ENCODE measurements at regions not wholly inside any gene's neighbourhood (a gene's known extent, or its start where the extent isn't known, plus 50 kb on each side); places are given as distances from the start of the nearest gene placed in this dataset.

DNA sequence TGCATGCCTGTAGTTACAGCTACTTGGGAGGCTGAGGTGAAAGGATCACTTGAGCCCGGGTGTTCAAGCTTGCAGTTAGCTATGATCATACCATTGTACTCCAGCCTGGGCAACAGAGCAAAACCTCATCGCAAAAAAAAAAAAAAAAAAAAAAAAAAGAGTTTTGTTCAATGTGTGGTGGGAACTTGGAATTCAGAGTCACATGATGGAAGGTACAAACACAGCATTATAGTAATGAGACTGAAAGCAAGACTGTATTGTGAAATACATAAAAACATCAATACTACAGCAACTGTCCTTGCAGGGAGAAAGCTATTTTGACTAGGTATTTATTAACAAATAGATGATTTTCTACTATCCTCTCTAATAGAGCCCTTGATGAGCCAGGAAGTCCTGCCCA, 393.2 kb downstream of the DLEU7 start:
- TF ChIP-seq, protein P1, sequence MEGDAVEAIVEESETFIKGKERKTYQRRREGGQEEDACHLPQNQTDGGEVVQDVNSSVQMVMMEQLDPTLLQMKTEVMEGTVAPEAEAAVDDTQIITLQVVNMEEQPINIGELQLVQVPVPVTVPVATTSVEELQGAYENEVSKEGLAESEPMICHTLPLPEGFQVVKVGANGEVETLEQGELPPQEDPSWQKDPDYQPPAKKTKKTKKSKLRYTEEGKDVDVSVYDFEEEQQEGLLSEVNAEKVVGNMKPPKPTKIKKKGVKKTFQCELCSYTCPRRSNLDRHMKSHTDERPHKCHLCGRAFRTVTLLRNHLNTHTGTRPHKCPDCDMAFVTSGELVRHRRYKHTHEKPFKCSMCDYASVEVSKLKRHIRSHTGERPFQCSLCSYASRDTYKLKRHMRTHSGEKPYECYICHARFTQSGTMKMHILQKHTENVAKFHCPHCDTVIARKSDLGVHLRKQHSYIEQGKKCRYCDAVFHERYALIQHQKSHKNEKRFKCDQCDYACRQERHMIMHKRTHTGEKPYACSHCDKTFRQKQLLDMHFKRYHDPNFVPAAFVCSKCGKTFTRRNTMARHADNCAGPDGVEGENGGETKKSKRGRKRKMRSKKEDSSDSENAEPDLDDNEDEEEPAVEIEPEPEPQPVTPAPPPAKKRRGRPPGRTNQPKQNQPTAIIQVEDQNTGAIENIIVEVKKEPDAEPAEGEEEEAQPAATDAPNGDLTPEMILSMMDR (conservative IDR thresholded peaks at IDR 0.05) = no peak
- no peak overlapping the region for H3K27ac ChIP-seq

DNA sequence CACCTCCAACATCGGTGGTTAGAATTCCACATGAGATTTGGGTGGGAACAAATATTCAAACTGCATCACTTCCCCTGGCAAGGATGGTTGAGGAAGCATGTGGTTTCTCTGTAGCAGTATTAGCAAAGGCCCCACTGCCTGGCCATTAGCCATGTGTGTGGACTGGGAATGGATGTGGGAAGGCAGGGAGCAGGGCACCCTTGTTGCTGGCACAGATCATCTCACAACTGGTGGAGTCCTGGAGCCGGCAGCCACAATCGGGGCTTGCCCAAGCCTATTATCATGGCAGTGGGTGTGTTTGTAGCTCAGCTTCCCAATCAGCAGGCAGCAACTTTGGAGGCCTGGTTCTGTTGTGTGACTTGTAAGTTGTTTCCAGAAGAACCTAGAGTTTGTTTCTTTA, 391.9 kb downstream of the DLEU7 start:
- no peak overlapping the region for H3K27ac ChIP-seq
- TF ChIP-seq, protein P1 (conservative IDR thresholded peaks at IDR 0.05) = no peak

DNA sequence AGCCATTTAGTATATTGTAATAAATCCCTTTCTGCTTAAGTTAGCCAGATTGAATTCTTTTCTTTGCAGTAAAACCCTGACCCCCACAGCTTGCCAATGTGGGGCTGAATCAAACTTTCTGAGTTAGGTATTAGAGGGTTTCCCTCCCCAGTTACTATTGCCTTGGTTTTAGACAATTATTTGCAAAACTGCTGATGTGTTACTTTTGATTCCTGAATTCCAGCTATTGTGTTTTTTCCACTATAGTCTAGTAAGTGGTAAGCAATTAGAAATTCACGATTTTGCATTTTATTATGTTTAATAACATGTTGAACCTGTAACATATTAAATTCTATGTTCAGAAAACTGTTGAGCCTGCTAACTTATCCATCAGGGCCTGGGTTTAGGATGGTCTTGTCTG, 391.5 kb downstream of the DLEU7 start:
- H3K27ac ChIP-seq = no peak overlapping the region
- TF ChIP-seq, protein P1 (conservative IDR thresholded peaks at IDR 0.05) = no peak

DNA sequence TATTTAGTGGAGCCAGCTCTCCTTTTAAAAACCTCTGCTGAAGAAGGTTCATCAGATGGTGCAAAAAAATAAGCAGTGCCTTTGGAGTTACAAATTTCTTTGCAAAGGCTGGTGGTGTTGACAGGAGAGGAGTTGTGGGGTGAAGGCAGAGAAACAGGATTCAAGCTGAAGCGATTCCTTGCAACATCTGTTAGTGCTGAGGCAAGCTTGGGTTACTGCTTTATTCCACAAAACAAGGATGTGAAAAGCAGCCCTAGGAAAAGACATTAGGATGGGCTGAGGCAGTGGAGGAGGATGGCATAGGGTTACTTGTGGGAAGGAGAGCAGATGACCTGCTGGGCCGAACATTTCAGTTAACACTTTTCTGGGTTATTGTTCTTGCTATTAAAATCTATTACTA, 390.7 kb downstream of the DLEU7 start:
- H3K27ac ChIP-seq = no peak overlapping the region
- TF ChIP-seq, protein P1 (conservative IDR thresholded peaks at IDR 0.05) = no peak

DNA sequence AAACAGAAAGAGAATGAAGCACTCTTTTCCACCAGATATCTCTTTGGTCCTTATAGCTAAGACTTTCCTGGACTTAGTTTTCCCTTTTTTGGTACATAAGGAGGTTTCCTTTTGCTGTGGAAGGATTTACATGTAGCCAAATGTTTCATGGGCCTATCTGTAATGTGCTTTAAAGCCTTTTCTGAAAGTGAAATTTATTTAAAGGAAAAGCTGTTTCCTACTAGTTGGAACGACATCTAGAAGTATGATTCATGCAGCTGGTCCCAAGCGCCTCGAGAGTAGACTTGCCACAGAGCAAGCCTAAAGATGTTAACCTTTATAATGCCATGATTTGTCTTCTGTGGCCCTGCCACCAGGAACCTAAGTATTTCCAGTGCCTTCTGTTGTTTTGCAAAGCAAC, 390.3 kb downstream of the DLEU7 start:
- no peak overlapping the region for H3K27ac ChIP-seq
- TF ChIP-seq, protein P1 (conservative IDR thresholded peaks at IDR 0.05) = no peak

DNA sequence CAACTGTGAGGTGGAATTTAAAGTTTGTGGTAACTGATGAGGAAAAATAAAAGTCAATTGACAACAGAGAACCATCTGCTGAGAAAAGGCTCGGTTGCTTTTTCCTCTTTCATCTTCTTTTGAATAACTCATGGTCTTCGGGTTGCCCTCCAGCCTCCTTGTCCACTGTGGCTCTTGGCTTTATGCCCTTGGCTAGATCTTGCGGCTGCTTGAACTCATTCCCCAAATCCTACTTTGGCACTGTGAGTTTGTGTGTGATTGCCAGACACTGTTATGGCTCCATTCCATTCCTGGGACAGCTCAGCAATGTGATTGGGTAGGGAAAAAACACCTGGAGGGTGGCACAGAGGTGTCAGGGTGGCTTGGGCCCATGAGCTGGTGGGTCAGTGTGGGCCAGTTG, 387.4 kb downstream of the DLEU7 start:
- TF ChIP-seq, protein P1 (conservative IDR thresholded peaks at IDR 0.05) = no peak
- H3K27ac ChIP-seq = no peak overlapping the region

DNA sequence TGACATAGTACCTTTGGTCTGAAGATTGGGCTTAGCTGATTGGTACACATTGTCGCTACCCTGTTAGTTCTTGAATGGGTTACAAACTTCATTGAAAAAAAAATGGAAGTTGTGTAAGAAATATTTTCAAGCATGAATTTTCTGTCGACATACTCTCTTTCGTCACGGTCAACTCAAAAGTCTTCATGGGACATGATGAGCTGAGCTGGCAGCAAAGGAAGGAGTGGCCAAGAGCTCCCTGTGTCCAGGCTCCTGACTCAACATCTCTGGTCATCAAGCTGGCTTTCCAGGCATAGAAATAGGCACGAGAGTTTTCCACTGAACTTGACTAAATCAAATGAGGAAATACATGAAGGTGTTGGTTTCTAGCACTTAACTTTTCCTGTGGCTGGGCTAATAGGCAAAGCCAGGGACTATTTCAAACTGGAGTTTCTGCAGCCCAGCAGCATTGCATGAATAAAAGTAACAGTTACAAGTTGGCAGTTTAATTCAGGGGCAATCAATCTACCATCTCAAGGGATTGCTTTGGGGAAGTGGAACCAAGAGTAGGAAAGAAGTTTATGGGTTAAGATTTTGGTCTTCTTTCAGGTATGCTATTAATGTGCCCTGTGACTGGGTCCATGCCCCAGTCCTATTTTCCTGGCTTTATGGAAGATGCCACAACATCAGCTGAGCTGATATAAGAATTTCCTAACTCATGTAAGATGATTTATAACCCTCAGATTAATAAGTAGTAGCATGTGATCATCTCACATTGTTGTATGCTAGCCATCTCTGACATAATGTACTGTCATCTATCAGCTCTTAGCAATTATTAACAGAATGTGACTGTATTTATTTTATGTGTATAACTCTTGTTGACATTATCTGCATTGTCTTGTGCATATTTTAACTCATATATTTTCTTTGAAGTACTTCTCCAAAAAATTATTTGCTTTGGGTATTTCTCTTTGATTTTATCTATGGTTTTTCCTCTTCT, 385.8 kb downstream of the DLEU7 start:
- TF ChIP-seq, protein P1 (conservative IDR thresholded peaks at IDR 0.05) = no peak
- peak overlapping the region; percentile 65 for H3K27ac ChIP-seq
